MM.1S (cell line): ENCODE measurements at regions not wholly inside any gene's neighbourhood (a gene's known extent, or its start where the extent isn't known, plus 50 kb on each side); places are given as distances from the start of the nearest gene placed in this dataset.

Experiments used
- DNase-seq: peaks from one replicate; pipeline ENCODE4 v3.0.0-alpha.2; 2015
- H2AFZ ChIP-seq: fragments of 300-600 bp; sonication (generic); 2 replicates; pipeline ENCODE4 v1.6.0; 2016; ENCODE audit warnings: antibody characterized with exemption, low read length
- H3F3A ChIP-seq: fragments of 300-600 bp; sonication (generic); 2 replicates; pipeline ENCODE4 v1.6.1; 2016; ENCODE audit warnings: mild to moderate bottlenecking, antibody characterized with exemption, low read length, moderate library complexity, mixed read lengths; ENCODE audit not compliant: insufficient read depth
- H3K27ac ChIP-seq: fragments of 300-600 bp; sonication (generic); 2 replicates; pipeline ENCODE4 v1.5.1; 2016; ENCODE audit warnings: mild to moderate bottlenecking, low read length
- H3K27me3 ChIP-seq: fragments of 300-600 bp; sonication (generic); replicated peaks from 2 replicates; pipeline ENCODE4 v1.6.0; 2016; ENCODE audit warnings: low read length; ENCODE audit not compliant: insufficient read depth
- H3K36me3 ChIP-seq: fragments of 300-600 bp; sonication (generic); replicated peaks from 2 replicates; pipeline ENCODE4 v1.6.1; 2016; ENCODE audit warnings: mild to moderate bottlenecking, low read length, mixed read lengths; ENCODE audit not compliant: insufficient read depth
- H3K4me1 ChIP-seq: fragments of 300-600 bp; sonication (generic); 2 replicates; pipeline ENCODE4 v1.6.1; 2016; ENCODE audit warnings: low read length, mixed read lengths
- H3K4me2 ChIP-seq: fragments of 300-600 bp; sonication (generic); 2 replicates; pipeline ENCODE4 v1.6.0; 2016; ENCODE audit warnings: low read depth, low read length
- H3K4me3 ChIP-seq: fragments of 300-600 bp; sonication (generic); 2 replicates; pipeline ENCODE4 v1.5.1; 2016; ENCODE audit warnings: low read length, mixed read lengths
- H3K79me2 ChIP-seq: fragments of 300-600 bp; sonication (generic); 2 replicates; pipeline ENCODE4 v1.6.1; 2016; ENCODE audit warnings: mixed run types, low read length, mixed read lengths
- H3K9ac ChIP-seq: fragments of 300-600 bp; sonication (generic); 2 replicates; pipeline ENCODE4 v1.6.1; 2016; ENCODE audit warnings: low read length, mixed read lengths
- H3K9me2 ChIP-seq: fragments of 300-600 bp; sonication (generic); replicated peaks from 2 replicates; pipeline ENCODE4 v1.6.1; 2016; ENCODE audit warnings: mild to moderate bottlenecking, low read length, mixed read lengths; ENCODE audit not compliant: insufficient read depth
- H3K9me3 ChIP-seq: fragments of 300-600 bp; sonication (generic); replicated peaks from 2 replicates; pipeline ENCODE4 v1.6.1; 2016; ENCODE audit warnings: mild to moderate bottlenecking, low read length, mixed read lengths; ENCODE audit not compliant: insufficient read depth
- H4K20me1 ChIP-seq: fragments of 300-600 bp; sonication (generic); 2 replicates; pipeline ENCODE4 v1.6.1; 2016; ENCODE audit warnings: mild to moderate bottlenecking, low read length, moderate library complexity, mixed read lengths; ENCODE audit not compliant: insufficient read depth
- CTCF ChIP-seq: fragments of 300-600 bp; sonication (generic); IDR thresholded peaks from 2 replicates; pipeline ENCODE4 v1.5.1; 2016; ENCODE audit warnings: antibody characterized with exemption, low read length, mixed read lengths
- EZH2 ChIP-seq: fragments of 300-600 bp; sonication (generic); optimal IDR thresholded peaks from 2 replicates; pipeline ENCODE3; 2017; ENCODE audit warnings: low read depth, mild to moderate bottlenecking, antibody characterized with exemption, low read length, mixed read lengths
- EZH2phosphoT487 ChIP-seq: fragments of 300-600 bp; sonication (generic); IDR thresholded peaks from 2 replicates; pipeline ENCODE4 v1.6.1; 2018; ENCODE audit warnings: antibody characterized with exemption, low read length

- H3F3A ChIP-seq: no peaks in the 10 kb centered on the region
- no peaks in the 10 kb centered on the region for H3K27me3 ChIP-seq
- no peak overlapping the region for H3K9ac ChIP-seq
- H4K20me1 ChIP-seq: no peaks in the 10 kb centered on the region
- no peak for DNase-seq
- TF ChIP-seq EZH2: no peak
- no peak for TF ChIP-seq EZH2phosphoT487
- TF ChIP-seq CTCF: no peak
- H3K9me3 ChIP-seq: no peaks in the 10 kb centered on the region
- H2AFZ ChIP-seq: no peak overlapping the region
- H3K4me3 ChIP-seq: no peak overlapping the region
- H3K27ac ChIP-seq: no peak overlapping the region
- no peaks in the 10 kb centered on the region for H3K79me2 ChIP-seq
- no peak overlapping the region for H3K4me2 ChIP-seq
- H3K4me1 ChIP-seq: 0 out of 2 replicates have a peak, but pooled peaks cover 5% of the 10 kb centered on the region
- H3K36me3 ChIP-seq: no peaks in the 10 kb centered on the region
- H3K9me2 ChIP-seq: no peaks in the 10 kb centered on the region; the same call in 1 of the 2 replicates
Observed at GRCh38 chr12:105640761-105641160, 310.3 kb downstream of the C12orf75 start.

- H3K9me3 ChIP-seq: no peaks in the 10 kb centered on the region
- no peaks in the 10 kb centered on the region for H4K20me1 ChIP-seq
- no peak overlapping the region for H2AFZ ChIP-seq
- 0 out of 2 replicates have a peak, but pooled peaks cover 5% of the 10 kb centered on the region for H3K4me1 ChIP-seq
- H3K9me2 ChIP-seq: no peaks in the 10 kb centered on the region; the same call in 1 of the 2 replicates
- H3K4me2 ChIP-seq: no peak overlapping the region
- H3K36me3 ChIP-seq: no peaks in the 10 kb centered on the region
- no peak overlapping the region for H3K9ac ChIP-seq
- no peak for DNase-seq
- no peaks in the 10 kb centered on the region for H3F3A ChIP-seq
- H3K27me3 ChIP-seq: no peaks in the 10 kb centered on the region
- H3K4me3 ChIP-seq: no peak overlapping the region
- TF ChIP-seq EZH2phosphoT487 (no peak), CTCF (no peak), EZH2 (no peak)
- no peak overlapping the region for H3K27ac ChIP-seq
- no peaks in the 10 kb centered on the region for H3K79me2 ChIP-seq
Observed at GRCh38 chr12:105641749-105642148, 311.3 kb downstream of the C12orf75 start.

- Histone ChIP-seq H3K9me3 (no peaks in the 10 kb centered on the region), H2AFZ (no peak overlapping the region), H3K4me2 (no peak overlapping the region), H3K9ac (no peak overlapping the region), H3K79me2 (no peaks in the 10 kb centered on the region), H3K4me1 (0 out of 2 replicates have a peak, but pooled peaks cover 5% of the 10 kb centered on the region), H4K20me1 (no peaks in the 10 kb centered on the region), H3F3A (no peaks in the 10 kb centered on the region), H3K36me3 (no peaks in the 10 kb centered on the region), H3K4me3 (no peak overlapping the region), H3K27me3 (no peaks in the 10 kb centered on the region), H3K27ac (no peak overlapping the region), H3K9me2 (no peaks in the 10 kb centered on the region)
- DNase-seq: no peak
- TF ChIP-seq EZH2phosphoT487 (no peak), CTCF (no peak), EZH2 (no peak)
Observed at GRCh38 chr12:105644770-105645169, 314.3 kb downstream of the C12orf75 start.
